ENCODE measurements at regions not wholly inside any gene's neighbourhood (a gene's known extent, or its start where the extent isn't known, plus 50 kb on each side); places are given as distances from the start of the nearest gene placed in this dataset.

GRCh38 chr13:34246511-34246910, 428.6 kb downstream of the RFC3 start:
- Mint-ChIP-seq H3K27me3 (no peaks in the 10 kb centered on the region), H3K4me1 (ENCODE audit: low read depth) (no peaks in the 10 kb centered on the region), H3K36me3 (ENCODE audit: low read depth) (no peaks in the 10 kb centered on the region), H3K9me3 (peaks cover 3% of the 10 kb centered on the region), H3K4me3 (no peak overlapping the region), H3K27ac (no peak overlapping the region)
- POLR2A ChIA-PET, result no interaction called here
- H3K27ac ChIP-seq (ENCODE audit: low read depth in 1 of 2, low read length in 2 of 2), result no peak overlapping the region
- CTCF ChIA-PET, result no interaction called here
- DNase-seq (no peak), ATAC-seq (ENCODE audit: poor library complexity) (no peak)
- H3K9me3 ChIP-seq (ENCODE audit: control insufficient read depth in 1 of 2, insufficient read depth in 1 of 2, low read length in 2 of 2), result peaks cover 0 to 4% of the 10 kb centered on the region in 2 experiments
- intact Hi-C loops (cut with DNase I, micrococcal nuclease), result no loop called here
- H3K36me3 ChIP-seq (ENCODE audit: insufficient read depth, low read length), result no peaks in the 10 kb centered on the region
- no peaks in the 10 kb centered on the region for H3K4me1 ChIP-seq (ENCODE audit: insufficient read depth, low read length)
- H3K27me3 ChIP-seq (ENCODE audit: control insufficient read depth in 1 of 2, insufficient read depth in 2 of 2, low read length in 2 of 2), result no peaks in the 10 kb centered on the region
- TF ChIP-seq CTCF (IDR thresholded peaks at IDR 0.05), result no peak
- H3K4me3 ChIP-seq (ENCODE audit: low read length), result no peak overlapping the region

- DNase-seq, result no peak
- Histone ChIP-seq H3K27ac (ENCODE audit: low read depth in 1 of 2, low read length in 2 of 2) (no peak overlapping the region), H3K9me3 (ENCODE audit: control insufficient read depth in 1 of 2, insufficient read depth in 1 of 2, low read length in 2 of 2) (peaks cover 0 to 4% of the 10 kb centered on the region in 2 experiments), H3K4me3 (ENCODE audit: low read length) (no peak overlapping the region), H3K36me3 (ENCODE audit: insufficient read depth, low read length) (no peaks in the 10 kb centered on the region), H3K4me1 (ENCODE audit: insufficient read depth, low read length) (no peaks in the 10 kb centered on the region), H3K27me3 (ENCODE audit: control insufficient read depth in 1 of 2, insufficient read depth in 2 of 2, low read length in 2 of 2) (no peaks in the 10 kb centered on the region)
- Mint-ChIP-seq H3K9me3 (peaks cover 3% of the 10 kb centered on the region), H3K36me3 (ENCODE audit: low read depth) (no peaks in the 10 kb centered on the region), H3K27me3 (no peaks in the 10 kb centered on the region), H3K27ac (no peak overlapping the region), H3K4me3 (no peak overlapping the region), H3K4me1 (ENCODE audit: low read depth) (no peaks in the 10 kb centered on the region)
- no peak for ATAC-seq (ENCODE audit: poor library complexity)
- POLR2A ChIA-PET, result no interaction called here
- TF ChIP-seq CTCF (IDR thresholded peaks at IDR 0.05), result no peak
- intact Hi-C loops (cut with DNase I, micrococcal nuclease), result no loop called here
- CTCF ChIA-PET, result no interaction called here
These were observed 429.6 kb downstream of the RFC3 start for GRCh38 chr13:34247596-34247995.

- Mint-ChIP-seq H3K27ac (no peak overlapping the region), H3K36me3 (ENCODE audit: low read depth) (no peaks in the 10 kb centered on the region), H3K4me1 (ENCODE audit: low read depth) (no peaks in the 10 kb centered on the region), H3K4me3 (no peak overlapping the region), H3K9me3 (peaks cover 3% of the 10 kb centered on the region), H3K27me3 (no peaks in the 10 kb centered on the region)
- intact Hi-C loops (cut with DNase I, micrococcal nuclease), result no loop called here
- ChIA-PET POLR2A (no interaction called here), CTCF (no interaction called here)
- Histone ChIP-seq H3K4me1 (ENCODE audit: insufficient read depth, low read length) (no peaks in the 10 kb centered on the region), H3K36me3 (ENCODE audit: insufficient read depth, low read length) (no peaks in the 10 kb centered on the region), H3K4me3 (ENCODE audit: low read length) (no peak overlapping the region), H3K9me3 (ENCODE audit: control insufficient read depth in 1 of 2, insufficient read depth in 1 of 2, low read length in 2 of 2) (peaks cover 0 to 5% of the 10 kb centered on the region in 2 experiments), H3K27me3 (ENCODE audit: control insufficient read depth in 1 of 2, insufficient read depth in 2 of 2, low read length in 2 of 2) (no peaks in the 10 kb centered on the region), H3K27ac (ENCODE audit: low read depth in 1 of 2, low read length in 2 of 2) (no peak overlapping the region)
- ATAC-seq (ENCODE audit: poor library complexity) (no peak), DNase-seq (no peak)
- no peak for TF ChIP-seq CTCF (IDR thresholded peaks at IDR 0.05)
These were observed 431.6 kb downstream of the RFC3 start for GRCh38 chr13:34249546-34250039.
